UCSD-AML1 (cell line): ENCODE measurements at regions not wholly inside any gene's neighbourhood (a gene's known extent, or its start where the extent isn't known, plus 50 kb on each side); places are given as distances from the start of the nearest gene placed in this dataset.
"Not testable (repeated sequence)": the region's sequence is repeated elsewhere in the genome, so short reads cannot be mapped to it uniquely, and the experiment has no call there.

Experiments used
- DNase-seq: peaks from one replicate; lab custom pipeline; 2025; ENCODE audit not compliant: unreplicated experiment; lab: John Stamatoyannopoulos, UW

GRCh38 chr6:74070711-74071110 is 374.7 kb downstream of the CD109 start:
- DNase-seq: no peak

GRCh38 chr6:74070091-74070490 is 374.1 kb downstream of the CD109 start:
- no peak for DNase-seq

- DNase-seq: no peak
Measured at GRCh38 chr6:74069089-74069581, 373.1 kb downstream of the CD109 start.

- no peak for DNase-seq
Measured at GRCh38 chr6:74066168-74066871, 370.3 kb downstream of the CD109 start.

- DNase-seq: no peak
Measured at GRCh38 chr6:74065705-74066104, 369.7 kb downstream of the CD109 start.

GRCh38 chr6:74063391-74063790 is 367.4 kb downstream of the CD109 start:
- no peak for DNase-seq

- no peak for DNase-seq
Measured at GRCh38 chr6:74061201-74061600, 365.2 kb downstream of the CD109 start.

GRCh38 chr6:74060354-74060753 is 364.4 kb downstream of the CD109 start:
- DNase-seq: no peak

GRCh38 chr6:74058606-74059005 is 362.6 kb downstream of the CD109 start:
- no peak for DNase-seq

GRCh38 chr6:74057326-74057725 is 361.3 kb downstream of the CD109 start:
- no peak for DNase-seq

GRCh38 chr6:74054190-74054589 is 358.2 kb downstream of the CD109 start:
- no peak for DNase-seq

GRCh38 chr6:74050921-74051320 is 354.9 kb downstream of the CD109 start:
- DNase-seq: no peak

- DNase-seq: no peak
Measured at GRCh38 chr6:74048387-74048786, 352.4 kb downstream of the CD109 start.

- no peak for DNase-seq
Measured at GRCh38 chr6:74044417-74045096, 348.6 kb downstream of the CD109 start.

- no peak for DNase-seq
Measured at GRCh38 chr6:74041420-74041819, 345.4 kb downstream of the CD109 start.

- no peak for DNase-seq
Measured at GRCh38 chr6:74018825-74019224, 322.8 kb downstream of the CD109 start.

- no peak for DNase-seq
Measured at GRCh38 chr6:74015427-74015826, 319.4 kb downstream of the CD109 start.

GRCh38 chr6:74000666-74001490 is 304.9 kb downstream of the CD109 start:
- no peak for DNase-seq

- DNase-seq: not testable (repeated sequence)
Measured at GRCh38 chr6:73990609-73991238, 294.7 kb downstream of the CD109 start.

- DNase-seq: no peak
Measured at GRCh38 chr6:73989428-73989827, 293.4 kb downstream of the CD109 start.

- peak; percentile 7 for DNase-seq
Measured at GRCh38 chr6:73985891-73986290, 289.9 kb downstream of the CD109 start.
